SU-DHL-6 (cell line): ENCODE measurements at regions not wholly inside any gene's neighbourhood (a gene's known extent, or its start where the extent isn't known, plus 50 kb on each side); places are given as distances from the start of the nearest gene placed in this dataset.

Experiments
- CTCF ChIP-seq: fragments of 200-600 bp; sonication (generic); IDR thresholded peaks from one replicate; pipeline ENCODE4 v1.5.1; 2017; ENCODE audit warnings: antibody characterized with exemption, mild to moderate bottlenecking, low read length, moderate library complexity; ENCODE audit not compliant: insufficient read depth, poor library complexity, severe bottlenecking
- EZH2phosphoT487 ChIP-seq: fragments of 200-600 bp; sonication (generic), shearing (Covaris generic); conservative IDR thresholded peaks from 2 replicates; pipeline ENCODE4 v1.6.1; 2018; ENCODE audit warnings: mild to moderate bottlenecking, antibody characterized with exemption, low read length, moderate library complexity, mixed read lengths

GRCh38 chr10:78974617-78975317 is 94.0 kb upstream of the ZMIZ1 start:
- TF ChIP-seq CTCF (peak; percentile 41), EZH2phosphoT487 (no peak)
